Keratinocyte (primary cell): ENCODE measurements at regions not wholly inside any gene's neighbourhood (a gene's known extent, or its start where the extent isn't known, plus 50 kb on each side); places are given as distances from the start of the nearest gene placed in this dataset.

Experiments used
- DNase-seq: peaks from one replicate; pipeline ENCODE4 v3.0.0-alpha.2; 2011; ENCODE audit warnings: low read depth, missing footprints, low spot score
- FAIRE-seq: peaks from 2 replicates; lab custom pipeline; 2011; peaks lifted over from hg19 to GRCh38; lab: Jason Lieb, UNC
- H2AFZ ChIP-seq: 2 replicates; pipeline ENCODE4 v1.6.0; 2012; ENCODE audit warnings: low read length, control low read depth, inconsistent platforms; ENCODE audit not compliant: control insufficient read depth
- H3K27ac ChIP-seq: 2 replicates; pipeline ENCODE4 v1.5.1; 2011; ENCODE audit warnings: low read length; ENCODE audit not compliant: control insufficient read depth, insufficient read depth
- H3K27me3 ChIP-seq: 3 replicates; pipeline ENCODE4 v1.6.0; 2011; ENCODE audit warnings: low read length; ENCODE audit not compliant: control insufficient read depth, insufficient read depth; ENCODE audit errors: extremely low read depth
- H3K36me3 ChIP-seq, 2 experiments: 2 replicates in 1 of 2; 3 replicates in 1 of 2; pipeline ENCODE4 v1.5.1; 2011; ENCODE audit warnings: low read length in 2 of 2, mild to moderate bottlenecking in 1 of 2; ENCODE audit not compliant: control insufficient read depth in 2 of 2, insufficient read depth in 2 of 2; ENCODE audit errors: extremely low read depth in 1 of 2
- H3K4me1 ChIP-seq: 3 replicates; pipeline ENCODE4 v1.5.1; 2011; ENCODE audit warnings: low read length; ENCODE audit not compliant: control insufficient read depth, insufficient read depth; ENCODE audit errors: extremely low read depth
- H3K4me2 ChIP-seq: 3 replicates; pipeline ENCODE4 v1.6.0; 2011; ENCODE audit warnings: low read depth, low read length; ENCODE audit not compliant: control insufficient read depth, insufficient read depth; ENCODE audit errors: extremely low read depth
- H3K4me3 ChIP-seq, 3 experiments: fragments of 200-600 bp in 1 of 3; sonication (generic) in 1 of 3; 2 replicates in 2 of 3; 3 replicates in 1 of 3; pipeline ENCODE4 v1.5.1; 2011 to 2016; ENCODE audit warnings: low read length in 3 of 3, mild to moderate bottlenecking in 3 of 3, control low read depth in 2 of 3, inconsistent platforms in 1 of 3, low read depth in 1 of 3, mixed read lengths in 1 of 3, mixed run types in 1 of 3, moderate library complexity in 1 of 3; ENCODE audit not compliant: control insufficient read depth in 2 of 3, insufficient read depth in 2 of 3; ENCODE audit errors: extremely low read depth in 1 of 3
- H3K79me2 ChIP-seq: 2 replicates; pipeline ENCODE4 v1.6.0; 2012; ENCODE audit warnings: low read length; ENCODE audit not compliant: control insufficient read depth, insufficient read depth
- H3K9ac ChIP-seq: 3 replicates; pipeline ENCODE4 v1.6.0; 2011; ENCODE audit warnings: low read length; ENCODE audit not compliant: control insufficient read depth, insufficient read depth; ENCODE audit errors: extremely low read depth
- H3K9me1 ChIP-seq: 3 replicates; pipeline ENCODE4 v1.6.0; 2011; ENCODE audit warnings: low read length; ENCODE audit not compliant: control insufficient read depth, insufficient read depth; ENCODE audit errors: extremely low read depth
- H3K9me3 ChIP-seq: 2 replicates; pipeline ENCODE4 v1.5.1; 2012; ENCODE audit warnings: low read depth, low read length; ENCODE audit not compliant: control insufficient read depth
- H4K20me1 ChIP-seq: 3 replicates; pipeline ENCODE4 v1.6.0; 2011; ENCODE audit warnings: low read length; ENCODE audit not compliant: control insufficient read depth, insufficient read depth; ENCODE audit errors: extremely low read depth
- CTCF ChIP-seq, 3 experiments: IDR thresholded peaks in 1 of 3; conservative IDR thresholded peaks in 1 of 3; optimal IDR thresholded peaks in 1 of 3; 2 replicates in 2 of 3; 3 replicates in 1 of 3; pipeline versions ENCODE3 to v1.5.1; 2011; ENCODE audit warnings: low read length in 3 of 3, mild to moderate bottlenecking in 3 of 3, moderate library complexity in 2 of 3, control low read depth in 1 of 3, inconsistent platforms in 1 of 3; ENCODE audit not compliant: insufficient read depth in 2 of 3; ENCODE audit errors: extremely low read depth in 1 of 3
- EZH2 ChIP-seq: IDR thresholded peaks from one replicate; pipeline ENCODE4 v1.6.1; 2012; ENCODE audit warnings: inconsistent platforms, mild to moderate bottlenecking, low read length, moderate library complexity
- dilution Hi-C: fragments of 300-500 bp; cut with MboI; formaldehyde crosslinking; loops from one replicate; pipeline ENCODE4 v1.7.0; 2020; ENCODE audit warnings: low sequenced_read_pairs; ENCODE audit not compliant: extremely low pct_ligation_motif_present

- dilution Hi-C loops, result no loop called here
- DNase-seq, result no peak
- Histone ChIP-seq H3K36me3 (no peaks in the 10 kb centered on the region), H2AFZ (no peak overlapping the region), H3K27me3 (no peaks in the 10 kb centered on the region), H4K20me1 (no peaks in the 10 kb centered on the region), H3K4me2 (no peak overlapping the region), H3K9me3 (no peaks in the 10 kb centered on the region), H3K9ac (no peak overlapping the region), H3K4me1 (no peaks in the 10 kb centered on the region), H3K27ac (no peak overlapping the region), H3K79me2 (no peaks in the 10 kb centered on the region), H3K9me1 (no peaks in the 10 kb centered on the region), H3K4me3 (no peak overlapping the region)
- no peak for TF ChIP-seq EZH2
- TF ChIP-seq CTCF (optimal IDR thresholded peaks at IDR 0.05 in 1 of 3, IDR thresholded peaks at IDR 0.05 in 1 of 3, conservative IDR thresholded peaks at IDR 0.05 in 1 of 3; ENCODE audit: extremely low read depth in 1 of 3, insufficient read depth in 2 of 3, low read length in 3 of 3), result no peak
- FAIRE-seq, result no peak
These were observed 752.0 kb upstream of the GRM7 start for GRCh38 chr3:6108957-6109356.

DNA sequence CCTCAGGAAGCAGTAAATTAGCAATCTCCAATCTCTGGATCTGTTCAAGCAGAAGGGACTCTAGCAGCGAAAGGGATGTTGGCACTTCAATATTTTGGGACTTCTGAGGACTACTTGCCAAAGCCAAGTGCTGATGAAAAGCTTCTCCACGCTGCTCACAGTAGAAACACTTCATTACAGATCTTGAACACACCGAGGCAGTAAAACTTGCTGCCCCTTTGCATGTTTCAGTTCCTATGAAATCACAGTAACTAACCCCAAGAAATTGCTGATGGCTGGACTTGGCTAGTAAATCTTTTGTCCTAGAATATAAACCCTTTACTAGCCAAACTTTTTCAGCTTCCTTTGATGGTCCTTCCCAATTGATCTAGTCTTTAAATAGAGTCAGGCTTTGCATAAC is 750.5 kb upstream of the GRM7 start:
- dilution Hi-C loops, result no loop called here
- Histone ChIP-seq H2AFZ (no peak overlapping the region), H3K36me3 (no peaks in the 10 kb centered on the region), H3K27me3 (no peaks in the 10 kb centered on the region), H3K9me3 (no peaks in the 10 kb centered on the region), H3K27ac (no peak overlapping the region), H3K4me1 (no peaks in the 10 kb centered on the region), H3K9me1 (no peaks in the 10 kb centered on the region), H3K4me2 (no peak overlapping the region), H4K20me1 (no peaks in the 10 kb centered on the region), H3K9ac (no peak overlapping the region), H3K79me2 (no peaks in the 10 kb centered on the region), H3K4me3 (no peak overlapping the region)
- FAIRE-seq (no peak), DNase-seq (no peak)
- no peak for TF ChIP-seq EZH2
- TF ChIP-seq CTCF (optimal IDR thresholded peaks at IDR 0.05 in 1 of 3, IDR thresholded peaks at IDR 0.05 in 1 of 3, conservative IDR thresholded peaks at IDR 0.05 in 1 of 3; ENCODE audit: extremely low read depth in 1 of 3, insufficient read depth in 2 of 3, low read length in 3 of 3), result no peak
